NCI-H748 treated with DMSO at 0.1 percent for 48 hours (cell line): ENCODE measurements at regions not wholly inside any gene's neighbourhood (a gene's known extent, or its start where the extent isn't known, plus 50 kb on each side); places are given as distances from the start of the nearest gene placed in this dataset.

Experiments used
- DNase-seq: peaks from one replicate; lab custom pipeline; 2025; lab: John Stamatoyannopoulos, UW

GRCh38 chr1:104706631-104707147 lies 957.0 kb downstream of the AMY1C start:
- DNase-seq = peak; percentile 13

DNA sequence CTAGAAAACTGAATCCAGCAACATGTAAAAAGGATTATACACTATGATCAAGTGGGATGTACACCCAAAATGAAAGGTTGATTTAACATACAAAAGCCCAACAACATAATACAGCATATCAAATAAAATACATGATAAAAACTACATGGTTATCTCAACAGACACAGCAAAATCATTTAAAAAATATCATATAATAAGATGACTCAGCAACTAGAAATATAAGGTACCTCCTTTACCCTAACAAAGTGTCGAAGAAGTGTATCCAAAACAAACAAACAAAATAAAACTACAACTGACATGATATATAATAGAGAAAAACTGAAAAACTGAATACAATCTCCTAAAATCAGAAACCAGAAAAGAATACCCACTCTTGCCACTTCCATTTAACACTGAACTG lies 969.1 kb downstream of the AMY1C start:
- DNase-seq = no peak

DNA sequence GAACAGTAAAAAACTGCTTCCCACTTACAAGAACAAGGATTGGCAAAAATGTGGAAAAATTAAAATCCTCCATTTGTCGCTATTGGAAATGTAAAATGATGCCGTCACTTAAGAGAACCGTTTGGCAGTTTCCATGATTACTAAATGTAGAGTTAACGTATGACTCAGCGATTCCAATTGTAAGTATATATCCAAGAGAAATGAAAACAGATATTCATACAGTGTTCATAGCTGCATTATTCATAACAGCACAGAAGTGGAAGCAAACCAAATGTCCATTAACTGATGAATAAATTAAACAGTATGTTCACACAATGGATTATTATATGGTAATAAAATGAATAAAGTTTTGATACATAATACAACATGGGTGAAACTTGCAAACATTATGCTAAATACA lies 971.0 kb downstream of the AMY1C start:
- no peak for DNase-seq

DNA sequence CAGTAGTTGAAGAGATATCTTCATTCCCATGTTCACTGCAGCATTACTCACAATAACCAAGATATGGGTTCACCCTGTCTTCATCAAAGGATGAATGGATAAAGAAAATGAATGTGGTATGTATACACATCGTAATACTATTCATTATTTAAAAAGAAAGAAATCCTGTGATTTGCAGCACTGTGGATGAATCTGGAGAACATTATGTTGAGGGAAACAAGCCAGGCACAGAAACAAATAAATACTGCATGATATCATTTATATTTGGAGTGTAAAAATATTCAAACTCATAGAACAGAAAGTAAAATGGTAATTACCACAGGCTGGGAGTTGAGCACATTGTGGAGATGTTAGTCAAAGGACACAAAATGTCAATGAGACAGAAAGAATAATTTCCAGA lies 977.2 kb downstream of the AMY1C start:
- DNase-seq = no peak

DNA sequence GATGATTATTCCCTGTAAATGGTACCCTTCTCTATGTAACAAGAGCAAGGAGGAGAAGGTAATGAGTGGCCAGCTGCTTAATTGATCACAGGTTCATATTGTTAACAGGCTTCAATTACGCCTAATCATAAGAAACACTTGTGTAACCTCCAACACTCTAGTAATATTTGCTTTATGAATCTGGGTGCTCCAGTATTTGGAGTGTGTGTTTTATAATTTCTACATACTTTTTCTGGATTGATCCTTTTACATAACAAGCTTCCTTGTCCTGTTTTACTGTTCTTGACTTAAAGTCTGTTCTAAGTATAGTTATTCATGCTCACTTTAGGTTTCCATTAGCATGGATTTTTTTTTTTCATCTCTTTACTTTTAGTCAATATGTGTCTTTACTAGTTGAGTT lies 984.2 kb downstream of the AMY1C start:
- peak; percentile 28 for DNase-seq

- DNase-seq = no peak
Observed at GRCh38 chr1:104745875-104746274, 996.2 kb downstream of the AMY1C start.

DNA sequence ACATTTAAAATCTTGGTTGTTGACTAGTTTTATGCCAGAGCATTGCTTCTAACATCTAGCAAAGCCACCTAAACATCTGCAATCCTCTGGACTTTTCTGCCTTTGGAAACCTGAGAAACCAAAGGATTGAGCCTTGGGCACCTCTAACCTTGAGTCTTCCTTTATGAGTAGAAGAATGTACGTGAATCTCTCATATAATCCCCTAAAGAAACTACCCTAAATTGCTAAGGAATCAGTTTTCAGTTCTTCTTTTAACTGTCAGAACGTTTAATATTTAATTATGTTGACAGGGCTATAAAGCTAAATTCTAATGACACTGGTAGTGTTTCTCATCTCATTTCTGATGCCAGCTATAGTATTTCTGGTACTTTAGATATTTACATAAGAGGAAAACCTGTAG lies 997.3 kb downstream of the AMY1C start:
- DNase-seq = no peak

- DNase-seq = no peak
Observed at GRCh38 chr1:104760017-104760416, 1010.3 kb downstream of the AMY1C start.

DNA sequence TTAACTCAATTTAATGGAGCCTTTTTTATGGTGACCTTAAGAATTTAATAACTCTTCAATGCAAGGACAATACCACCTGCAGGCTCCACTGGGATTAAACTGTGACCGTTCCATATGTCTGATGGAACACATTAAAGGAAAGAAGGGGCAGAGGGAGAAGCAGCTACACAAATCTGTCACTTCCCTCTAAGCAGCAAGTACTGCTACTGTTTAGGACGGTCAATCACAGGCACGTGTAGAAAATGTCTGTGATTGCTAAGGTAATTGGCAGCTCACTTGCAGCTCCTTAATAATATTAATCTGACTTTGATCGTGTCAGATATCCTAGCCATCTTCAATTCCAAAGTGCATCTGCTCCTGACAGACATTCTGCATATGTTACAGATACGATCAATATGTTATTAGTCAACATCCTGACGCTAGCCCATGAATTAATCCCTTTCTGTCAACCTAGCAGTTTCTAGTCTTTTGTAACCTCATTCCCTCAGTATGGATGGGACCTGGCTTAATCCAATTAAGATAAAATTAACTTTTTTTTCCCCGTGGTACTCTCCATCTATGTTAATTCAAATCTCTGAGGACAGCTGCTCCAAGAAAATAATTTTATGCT lies 1012.4 kb downstream of the AMY1C start:
- no peak for DNase-seq

- DNase-seq = no peak
Observed at GRCh38 chr1:104765085-104765484, 1015.4 kb downstream of the AMY1C start.

GRCh38 chr1:104768466-104768865 lies 1018.8 kb downstream of the AMY1C start:
- DNase-seq = no peak

DNA sequence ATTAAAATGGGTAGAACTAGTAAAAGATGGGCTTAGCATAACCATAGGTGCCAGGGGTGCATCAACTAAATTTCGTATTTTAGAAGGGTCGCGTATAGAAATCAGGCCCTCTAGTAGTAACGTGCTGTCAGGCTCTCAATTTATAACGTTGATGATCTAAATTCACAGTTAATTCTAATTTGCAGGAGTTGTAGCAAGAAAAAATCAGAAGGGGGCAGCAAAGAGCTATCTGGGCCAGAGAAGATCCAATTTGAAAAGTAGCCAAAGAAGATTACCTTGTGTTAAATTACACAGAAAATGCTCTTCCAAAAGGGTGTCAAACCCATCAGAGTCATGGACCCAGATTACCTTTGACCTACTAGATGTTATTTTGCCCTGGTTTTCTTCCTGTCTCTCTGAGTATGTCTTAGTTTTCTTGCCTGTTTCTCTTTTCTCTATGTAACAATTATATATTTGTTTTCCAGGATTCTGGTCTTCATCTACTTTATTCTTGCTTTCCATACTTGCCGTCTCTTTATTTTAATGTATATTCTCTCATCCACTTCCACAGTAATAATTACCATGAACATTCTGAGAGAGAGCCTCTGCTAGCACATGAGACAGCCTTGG lies 1030.9 kb downstream of the AMY1C start:
- peak; percentile 73 for DNase-seq

DNA sequence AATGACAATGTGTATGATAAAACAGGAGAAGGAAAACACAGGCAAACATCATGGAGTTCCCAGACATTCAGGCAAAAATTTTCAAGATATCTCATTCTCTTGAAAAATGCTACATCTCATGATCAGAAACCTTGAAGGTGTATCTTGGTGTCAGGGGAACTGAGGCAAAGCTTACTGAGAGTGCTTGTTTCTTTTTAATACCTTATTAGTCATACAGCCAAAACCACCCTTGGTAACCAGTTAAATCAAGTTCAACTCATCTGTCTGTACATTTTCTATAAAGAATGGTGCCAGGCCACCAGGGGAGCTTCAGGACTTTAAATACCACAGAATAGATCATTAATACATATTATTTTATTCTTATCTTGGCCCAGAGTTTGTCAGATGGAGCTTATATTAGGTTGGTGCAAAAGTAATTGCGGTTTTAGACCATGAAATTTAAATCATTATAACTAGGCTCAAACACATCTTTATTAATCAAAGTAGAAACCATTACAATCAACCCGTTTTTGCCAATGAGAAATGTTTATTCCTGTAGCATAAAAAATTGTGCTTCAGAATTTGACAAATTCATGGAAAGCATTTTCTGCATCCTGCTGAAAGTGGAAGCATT lies 1036.0 kb downstream of the AMY1C start:
- DNase-seq = no peak

DNA sequence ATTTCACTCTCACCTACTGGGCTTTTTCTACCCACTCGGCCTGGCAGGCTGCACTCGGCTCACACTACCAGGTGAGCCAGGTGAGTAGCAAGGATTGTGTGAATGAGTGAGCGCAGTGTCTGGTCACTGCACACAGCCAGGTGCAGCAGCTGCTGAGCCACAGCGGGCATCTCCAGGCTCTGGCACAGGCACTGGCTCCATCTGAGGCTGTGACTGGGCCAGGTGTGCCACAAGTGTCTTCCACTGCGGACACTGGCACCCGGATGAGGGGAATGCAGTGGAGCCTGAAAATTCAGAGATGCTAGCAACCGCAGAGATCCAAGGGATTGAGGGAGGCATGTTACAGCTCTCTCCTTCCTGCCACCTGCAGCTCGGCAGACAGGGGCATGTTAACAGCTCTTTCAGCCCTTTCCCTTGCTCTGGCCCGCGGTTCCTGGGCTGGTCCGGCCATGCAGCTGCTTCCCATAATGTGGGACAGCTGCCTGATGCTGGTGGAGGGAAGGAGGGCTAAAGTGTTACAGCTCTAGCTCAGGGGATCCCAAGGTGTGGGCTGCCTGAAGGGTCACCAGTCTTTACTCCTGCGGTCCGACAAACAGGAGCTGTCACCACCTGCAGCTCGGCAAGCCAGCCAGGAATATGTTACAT lies 1038.3 kb downstream of the AMY1C start:
- no peak for DNase-seq

DNA sequence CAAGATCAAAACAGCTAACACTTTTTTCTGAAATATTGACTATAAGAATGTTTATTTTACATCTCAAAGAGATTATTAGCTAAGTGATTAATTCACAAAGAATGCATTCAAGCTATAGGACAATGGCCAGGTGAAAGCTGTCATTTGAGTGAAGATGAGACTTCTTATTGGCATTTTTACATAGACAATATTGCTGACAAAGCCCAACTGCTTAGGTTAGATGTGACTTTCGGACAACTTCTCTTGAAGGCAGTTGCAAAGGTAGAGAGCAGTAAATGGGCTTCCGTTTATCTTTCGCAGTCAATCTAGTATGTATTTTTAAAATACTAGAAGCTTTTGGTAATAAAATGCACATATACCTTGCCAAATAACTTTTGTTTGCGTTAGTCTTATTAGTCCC lies 1041.3 kb downstream of the AMY1C start:
- DNase-seq = no peak

- DNase-seq = no peak
Observed at GRCh38 chr1:104794035-104794434, 1044.3 kb downstream of the AMY1C start.

DNA sequence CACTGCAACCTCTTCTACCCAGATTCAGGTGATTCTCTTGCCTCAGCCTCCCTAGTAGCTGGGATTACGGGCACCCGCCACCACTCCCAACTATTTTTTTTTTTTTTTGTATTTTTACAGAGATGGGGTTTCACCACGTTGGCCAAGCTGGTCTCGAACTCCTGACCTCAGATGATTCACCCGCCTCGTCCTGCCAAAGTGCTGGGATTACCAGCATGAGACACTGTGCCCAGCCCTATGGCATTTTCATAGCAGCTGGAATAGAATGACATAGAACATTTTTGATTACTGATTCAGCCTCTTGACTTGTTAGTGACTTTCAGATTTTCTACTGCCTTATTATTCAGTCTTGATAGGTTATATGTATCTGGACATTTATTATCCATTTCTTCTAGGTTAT lies 1046.2 kb downstream of the AMY1C start:
- DNase-seq = no peak

DNA sequence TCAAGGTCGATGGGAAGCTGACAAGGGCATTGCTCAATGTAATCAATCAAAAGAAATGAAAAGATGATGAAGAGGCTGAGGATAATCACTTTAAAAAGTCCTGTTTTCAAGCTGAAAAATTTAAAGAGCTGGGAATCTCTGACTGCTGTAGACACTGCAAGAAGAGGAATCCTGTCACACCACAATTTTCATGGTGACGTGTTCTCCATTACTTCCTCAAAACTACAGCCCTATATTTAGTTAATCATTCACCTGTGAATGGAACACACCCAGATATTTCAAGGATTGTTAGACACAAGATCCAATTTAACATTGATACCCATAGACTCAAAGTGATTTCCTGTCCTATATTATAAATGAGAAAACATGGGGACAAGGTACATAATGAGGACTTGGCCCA lies 1048.3 kb downstream of the AMY1C start:
- DNase-seq = no peak

- DNase-seq = no peak
Observed at GRCh38 chr1:104801344-104801743, 1051.6 kb downstream of the AMY1C start.

GRCh38 chr1:104804147-104804546 lies 1054.4 kb downstream of the AMY1C start:
- DNase-seq = no peak

DNA sequence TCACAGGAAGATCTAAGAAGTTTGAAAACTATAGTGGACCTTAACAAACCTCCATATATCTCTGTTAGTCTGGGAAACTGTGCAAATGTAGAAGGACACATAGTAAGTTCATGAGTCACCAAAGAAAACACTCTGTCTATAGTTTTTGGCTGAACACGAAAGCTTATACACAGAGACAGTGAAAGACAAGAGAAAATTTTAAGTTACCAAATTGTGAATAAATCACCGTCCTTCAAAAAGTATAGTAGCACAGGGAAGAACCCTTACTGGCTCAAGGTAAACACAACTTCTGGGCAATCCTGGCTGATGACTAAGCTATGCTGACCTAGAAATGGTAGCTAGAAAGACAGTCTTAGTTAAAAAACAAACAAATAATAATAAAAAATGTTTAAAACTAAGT lies 1057.9 kb downstream of the AMY1C start:
- no peak for DNase-seq

DNA sequence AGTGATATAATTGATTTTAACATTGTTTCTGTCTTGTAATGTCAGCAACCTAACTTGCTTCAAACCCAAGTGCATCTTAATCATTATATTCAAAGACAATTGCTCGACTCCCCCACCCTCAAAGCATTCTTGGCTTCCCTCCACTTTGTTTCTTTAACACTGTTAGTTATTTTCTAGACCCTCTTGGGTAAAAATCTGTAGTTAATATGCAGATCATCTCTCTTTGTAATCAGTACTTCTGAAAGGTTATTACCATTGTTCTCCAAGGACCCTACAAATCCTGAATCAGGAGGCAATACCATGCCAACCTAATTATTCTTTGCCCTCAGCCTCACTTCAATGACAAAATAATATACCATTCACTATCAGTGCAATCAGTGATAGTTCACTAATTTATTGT lies 1075.7 kb downstream of the AMY1C start:
- DNase-seq = no peak

DNA sequence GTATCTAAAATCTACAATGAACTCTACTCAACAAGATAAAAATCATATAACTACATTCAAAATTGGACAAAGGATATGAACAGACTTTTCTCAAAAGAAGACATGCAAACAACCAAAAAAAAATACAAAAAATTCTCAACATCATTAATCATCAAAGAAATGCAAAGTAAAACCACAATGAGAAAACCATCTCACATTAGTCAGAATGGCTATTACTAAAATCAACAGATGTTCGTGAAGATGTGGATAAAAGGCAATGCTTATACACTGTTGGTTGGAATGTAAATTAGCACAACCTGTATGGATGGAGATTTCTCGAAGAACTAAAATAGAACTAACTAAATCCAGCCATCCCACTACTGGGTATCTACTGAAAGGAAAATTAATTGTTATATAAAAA lies 1080.8 kb downstream of the AMY1C start:
- no peak for DNase-seq
